ENCODE measurements at regions not wholly inside any gene's neighbourhood (a gene's known extent, or its start where the extent isn't known, plus 50 kb on each side); places are given as distances from the start of the nearest gene placed in this dataset.

DNA sequence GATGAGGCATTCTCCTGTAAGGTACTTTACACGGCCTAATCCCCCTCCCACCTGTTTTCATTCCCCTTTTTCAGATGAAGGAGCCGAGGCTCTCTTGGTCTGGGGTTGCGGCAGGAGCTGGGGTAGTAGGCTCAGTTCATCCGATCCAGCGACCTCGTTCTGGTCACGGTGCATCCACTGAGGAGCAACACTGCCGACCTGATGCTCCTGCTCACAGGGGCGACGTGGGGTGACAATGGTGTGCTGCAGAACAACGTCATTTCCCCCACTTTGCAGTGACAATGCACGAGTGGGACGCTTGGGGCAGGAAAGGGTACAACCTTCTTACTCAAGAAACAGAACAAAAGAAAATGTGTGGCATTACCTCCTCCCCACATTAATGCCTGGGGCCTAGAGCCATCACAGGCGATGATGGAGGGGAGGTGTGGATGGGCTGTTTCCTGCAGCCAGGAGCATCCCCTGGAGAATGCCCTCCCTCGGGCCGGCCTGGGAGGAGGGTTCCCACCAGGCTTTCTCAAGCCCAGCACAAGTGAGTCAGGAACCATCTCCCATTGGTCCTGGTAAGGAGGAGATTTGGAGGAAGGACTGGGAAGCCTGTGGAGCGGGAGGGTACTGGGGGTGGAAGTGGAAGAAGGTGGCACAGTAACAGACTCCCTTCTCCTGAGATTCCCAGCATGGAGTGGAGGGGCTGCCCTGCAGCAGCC lies 125.6 kb downstream of the SPATA19 start:
- POLR2A ChIA-PET = no interaction called here

DNA sequence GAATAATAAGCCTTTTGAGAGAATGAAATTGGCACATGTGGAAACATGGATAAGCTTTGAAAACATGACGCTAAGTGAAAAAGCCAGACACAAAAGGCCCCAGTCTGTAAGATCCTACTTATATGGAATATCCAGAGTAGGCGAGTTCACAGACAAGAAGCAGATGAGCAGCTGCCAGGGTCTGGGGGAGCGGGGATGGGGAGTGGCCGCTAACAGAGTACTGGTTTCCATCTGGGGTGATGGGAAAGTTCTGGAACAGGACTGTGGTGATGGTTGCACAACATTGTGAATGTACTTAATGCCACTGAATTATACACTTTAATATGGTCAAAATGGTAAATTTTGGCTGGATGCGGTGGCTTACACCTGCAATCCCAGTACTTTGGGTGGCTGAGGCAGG lies 126.5 kb downstream of the SPATA19 start:
- Mint-ChIP-seq H3K4me1 (peaks cover 17% of the 10 kb centered on the region), H3K4me3 (no peak overlapping the region), H3K36me3 (no peaks in the 10 kb centered on the region), H3K27me3 (ENCODE audit: low read depth) (peaks cover 33% of the 10 kb centered on the region), H3K9me3 (no peaks in the 10 kb centered on the region), H3K27ac (no peak overlapping the region)
- DNase-seq (ENCODE audit: low spot score) (no peak), ATAC-seq (no peak)
- ChIA-PET CTCF (no interaction called here), POLR2A (no interaction called here)
- TF ChIP-seq, protein P1, sequence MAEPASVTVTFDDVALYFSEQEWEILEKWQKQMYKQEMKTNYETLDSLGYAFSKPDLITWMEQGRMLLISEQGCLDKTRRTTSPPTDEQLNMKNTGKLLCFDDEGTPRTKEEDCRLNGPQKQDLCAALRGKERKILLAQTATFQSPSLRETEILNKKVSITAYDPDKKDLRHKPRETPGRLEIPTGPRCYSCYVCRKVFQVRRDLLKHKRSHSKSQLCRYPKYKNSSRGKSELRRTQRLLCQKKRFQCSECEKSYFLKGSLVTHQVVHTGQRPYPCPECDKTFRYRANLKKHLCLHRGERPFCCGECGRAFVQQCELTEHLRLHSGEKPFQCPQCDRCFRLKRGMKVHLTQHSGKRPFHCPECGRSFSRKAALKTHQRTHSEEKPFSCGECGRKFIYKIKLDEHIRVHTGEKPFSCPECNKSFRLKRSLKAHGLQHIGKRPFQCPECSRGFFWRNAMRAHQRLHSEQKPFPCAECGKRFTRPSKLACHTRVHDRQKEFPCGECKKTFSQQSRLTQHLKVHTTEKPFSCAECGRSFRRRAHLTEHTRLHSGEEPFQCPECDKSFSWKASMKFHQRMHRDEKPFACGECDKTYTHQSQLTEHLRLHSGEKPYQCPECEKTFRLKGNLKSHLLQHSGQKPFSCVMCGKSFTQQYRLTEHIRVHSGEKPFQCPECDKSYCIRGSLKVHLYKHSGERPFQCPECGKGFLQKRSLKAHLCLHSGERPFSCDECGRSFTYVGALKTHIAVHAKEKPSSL (CRISPR knock-in tag; conservative IDR thresholded peaks at IDR 0.05) = no peak
- no peak for TF ChIP-seq JUN (CRISPR knock-in tag; IDR thresholded peaks at IDR 0.05)
- no peak for TF ChIP-seq ZNF396 (CRISPR knock-in tag; IDR thresholded peaks at IDR 0.05; ENCODE audit: borderline replicate concordance)
- TF ChIP-seq NFYB (CRISPR knock-in tag; conservative IDR thresholded peaks at IDR 0.05; ENCODE audit: low read depth) = no peak
- no peak for TF ChIP-seq OVOL2 (CRISPR knock-in tag; IDR thresholded peaks at IDR 0.05; ENCODE audit: borderline replicate concordance)
- TF ChIP-seq, protein P2, sequence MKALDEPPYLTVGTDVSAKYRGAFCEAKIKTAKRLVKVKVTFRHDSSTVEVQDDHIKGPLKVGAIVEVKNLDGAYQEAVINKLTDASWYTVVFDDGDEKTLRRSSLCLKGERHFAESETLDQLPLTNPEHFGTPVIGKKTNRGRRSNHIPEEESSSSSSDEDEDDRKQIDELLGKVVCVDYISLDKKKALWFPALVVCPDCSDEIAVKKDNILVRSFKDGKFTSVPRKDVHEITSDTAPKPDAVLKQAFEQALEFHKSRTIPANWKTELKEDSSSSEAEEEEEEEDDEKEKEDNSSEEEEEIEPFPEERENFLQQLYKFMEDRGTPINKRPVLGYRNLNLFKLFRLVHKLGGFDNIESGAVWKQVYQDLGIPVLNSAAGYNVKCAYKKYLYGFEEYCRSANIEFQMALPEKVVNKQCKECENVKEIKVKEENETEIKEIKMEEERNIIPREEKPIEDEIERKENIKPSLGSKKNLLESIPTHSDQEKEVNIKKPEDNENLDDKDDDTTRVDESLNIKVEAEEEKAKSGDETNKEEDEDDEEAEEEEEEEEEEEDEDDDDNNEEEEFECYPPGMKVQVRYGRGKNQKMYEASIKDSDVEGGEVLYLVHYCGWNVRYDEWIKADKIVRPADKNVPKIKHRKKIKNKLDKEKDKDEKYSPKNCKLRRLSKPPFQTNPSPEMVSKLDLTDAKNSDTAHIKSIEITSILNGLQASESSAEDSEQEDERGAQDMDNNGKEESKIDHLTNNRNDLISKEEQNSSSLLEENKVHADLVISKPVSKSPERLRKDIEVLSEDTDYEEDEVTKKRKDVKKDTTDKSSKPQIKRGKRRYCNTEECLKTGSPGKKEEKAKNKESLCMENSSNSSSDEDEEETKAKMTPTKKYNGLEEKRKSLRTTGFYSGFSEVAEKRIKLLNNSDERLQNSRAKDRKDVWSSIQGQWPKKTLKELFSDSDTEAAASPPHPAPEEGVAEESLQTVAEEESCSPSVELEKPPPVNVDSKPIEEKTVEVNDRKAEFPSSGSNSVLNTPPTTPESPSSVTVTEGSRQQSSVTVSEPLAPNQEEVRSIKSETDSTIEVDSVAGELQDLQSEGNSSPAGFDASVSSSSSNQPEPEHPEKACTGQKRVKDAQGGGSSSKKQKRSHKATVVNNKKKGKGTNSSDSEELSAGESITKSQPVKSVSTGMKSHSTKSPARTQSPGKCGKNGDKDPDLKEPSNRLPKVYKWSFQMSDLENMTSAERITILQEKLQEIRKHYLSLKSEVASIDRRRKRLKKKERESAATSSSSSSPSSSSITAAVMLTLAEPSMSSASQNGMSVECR (CRISPR knock-in tag; IDR thresholded peaks at IDR 0.05; ENCODE audit: borderline replicate concordance) = no peak
- TF ChIP-seq CREM (CRISPR knock-in tag; IDR thresholded peaks at IDR 0.05) = no peak
- TF ChIP-seq PRRX2 (CRISPR knock-in tag; IDR thresholded peaks at IDR 0.05) = no peak
- TF ChIP-seq, protein P3, sequence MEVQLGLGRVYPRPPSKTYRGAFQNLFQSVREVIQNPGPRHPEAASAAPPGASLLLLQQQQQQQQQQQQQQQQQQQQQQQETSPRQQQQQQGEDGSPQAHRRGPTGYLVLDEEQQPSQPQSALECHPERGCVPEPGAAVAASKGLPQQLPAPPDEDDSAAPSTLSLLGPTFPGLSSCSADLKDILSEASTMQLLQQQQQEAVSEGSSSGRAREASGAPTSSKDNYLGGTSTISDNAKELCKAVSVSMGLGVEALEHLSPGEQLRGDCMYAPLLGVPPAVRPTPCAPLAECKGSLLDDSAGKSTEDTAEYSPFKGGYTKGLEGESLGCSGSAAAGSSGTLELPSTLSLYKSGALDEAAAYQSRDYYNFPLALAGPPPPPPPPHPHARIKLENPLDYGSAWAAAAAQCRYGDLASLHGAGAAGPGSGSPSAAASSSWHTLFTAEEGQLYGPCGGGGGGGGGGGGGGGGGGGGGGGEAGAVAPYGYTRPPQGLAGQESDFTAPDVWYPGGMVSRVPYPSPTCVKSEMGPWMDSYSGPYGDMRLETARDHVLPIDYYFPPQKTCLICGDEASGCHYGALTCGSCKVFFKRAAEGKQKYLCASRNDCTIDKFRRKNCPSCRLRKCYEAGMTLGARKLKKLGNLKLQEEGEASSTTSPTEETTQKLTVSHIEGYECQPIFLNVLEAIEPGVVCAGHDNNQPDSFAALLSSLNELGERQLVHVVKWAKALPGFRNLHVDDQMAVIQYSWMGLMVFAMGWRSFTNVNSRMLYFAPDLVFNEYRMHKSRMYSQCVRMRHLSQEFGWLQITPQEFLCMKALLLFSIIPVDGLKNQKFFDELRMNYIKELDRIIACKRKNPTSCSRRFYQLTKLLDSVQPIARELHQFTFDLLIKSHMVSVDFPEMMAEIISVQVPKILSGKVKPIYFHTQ (CRISPR knock-in tag; IDR thresholded peaks at IDR 0.05) = no peak
- no peak for TF ChIP-seq TEAD4 (CRISPR knock-in tag; IDR thresholded peaks at IDR 0.05)

More for the DNA sequence above, 125.6 kb downstream of the SPATA19 start:
- Mint-ChIP-seq H3K36me3 (no peaks in the 10 kb centered on the region), H3K27ac (no peak overlapping the region), H3K9me3 (no peaks in the 10 kb centered on the region), H3K4me3 (no peak overlapping the region), H3K4me1 (peaks cover 12% of the 10 kb centered on the region), H3K27me3 (ENCODE audit: low read depth) (peaks cover 24% of the 10 kb centered on the region)
- no peak for ATAC-seq
- TF ChIP-seq NFYB (CRISPR knock-in tag; conservative IDR thresholded peaks at IDR 0.05; ENCODE audit: low read depth) (no peak), ZNF219 (CRISPR knock-in tag; IDR thresholded peaks at IDR 0.05; ENCODE audit: borderline replicate concordance) (no peak), ELF4 (CRISPR knock-in tag; IDR thresholded peaks at IDR 0.05; ENCODE audit: low read depth) (no peak), HMGA2 (CRISPR knock-in tag; IDR thresholded peaks at IDR 0.05) (no peak), ATF2 (CRISPR knock-in tag; IDR thresholded peaks at IDR 0.05; ENCODE audit: borderline replicate concordance, low read depth) (no peak), SMAD4 (CRISPR knock-in tag; IDR thresholded peaks at IDR 0.05) (no peak), CREM (CRISPR knock-in tag; IDR thresholded peaks at IDR 0.05) (no peak), JUN (CRISPR knock-in tag; IDR thresholded peaks at IDR 0.05) (no peak), ZNF416 (CRISPR knock-in tag; IDR thresholded peaks at IDR 0.05) (no peak), ZNF671 (CRISPR knock-in tag; IDR thresholded peaks at IDR 0.05) (no peak), SP1 (CRISPR knock-in tag; conservative IDR thresholded peaks at IDR 0.05) (no peak), TEAD4 (CRISPR knock-in tag; IDR thresholded peaks at IDR 0.05) (no peak), OVOL2 (CRISPR knock-in tag; IDR thresholded peaks at IDR 0.05; ENCODE audit: borderline replicate concordance) (no peak), FOXK1 (CRISPR knock-in tag; IDR thresholded peaks at IDR 0.05) (no peak), FOXP1 (CRISPR knock-in tag; IDR thresholded peaks at IDR 0.05; ENCODE audit: borderline replicate concordance) (no peak)
- TF ChIP-seq, protein P4, sequence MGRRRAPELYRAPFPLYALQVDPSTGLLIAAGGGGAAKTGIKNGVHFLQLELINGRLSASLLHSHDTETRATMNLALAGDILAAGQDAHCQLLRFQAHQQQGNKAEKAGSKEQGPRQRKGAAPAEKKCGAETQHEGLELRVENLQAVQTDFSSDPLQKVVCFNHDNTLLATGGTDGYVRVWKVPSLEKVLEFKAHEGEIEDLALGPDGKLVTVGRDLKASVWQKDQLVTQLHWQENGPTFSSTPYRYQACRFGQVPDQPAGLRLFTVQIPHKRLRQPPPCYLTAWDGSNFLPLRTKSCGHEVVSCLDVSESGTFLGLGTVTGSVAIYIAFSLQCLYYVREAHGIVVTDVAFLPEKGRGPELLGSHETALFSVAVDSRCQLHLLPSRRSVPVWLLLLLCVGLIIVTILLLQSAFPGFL (CRISPR knock-in tag; IDR thresholded peaks at IDR 0.05; ENCODE audit: borderline replicate concordance) = no peak
- TF ChIP-seq, protein P1 (CRISPR knock-in tag; conservative IDR thresholded peaks at IDR 0.05) = no peak
- CTCF ChIA-PET = interaction anchor here (1.0 to 1.6 kb wide), 3 partner anchors 38 to 144 kb away, joined by 3 to 4 read pairs (median 3); no protein-coding TSS in a partner anchor
- DNase-seq (ENCODE audit: low spot score) = no peak
